GM18867 (cell line): ENCODE measurements at regions not wholly inside any gene's neighbourhood (a gene's known extent, or its start where the extent isn't known, plus 50 kb on each side); places are given as distances from the start of the nearest gene placed in this dataset.
A peak's percentile ranks its signal among the peaks of the same experiment; 100 is the strongest.
"Not testable (repeated sequence)": the region's sequence is repeated elsewhere in the genome, so short reads cannot be mapped to it uniquely, and the experiment has no call there.

Experiments used
- ATAC-seq: cut with Tn5 transposase; IDR thresholded peaks from one replicate; pipeline ENCODE4 v1.9.1; 2021; ENCODE audit warnings: mild to moderate bottlenecking, moderate library complexity; ENCODE audit not compliant: unreplicated experiment

DNA sequence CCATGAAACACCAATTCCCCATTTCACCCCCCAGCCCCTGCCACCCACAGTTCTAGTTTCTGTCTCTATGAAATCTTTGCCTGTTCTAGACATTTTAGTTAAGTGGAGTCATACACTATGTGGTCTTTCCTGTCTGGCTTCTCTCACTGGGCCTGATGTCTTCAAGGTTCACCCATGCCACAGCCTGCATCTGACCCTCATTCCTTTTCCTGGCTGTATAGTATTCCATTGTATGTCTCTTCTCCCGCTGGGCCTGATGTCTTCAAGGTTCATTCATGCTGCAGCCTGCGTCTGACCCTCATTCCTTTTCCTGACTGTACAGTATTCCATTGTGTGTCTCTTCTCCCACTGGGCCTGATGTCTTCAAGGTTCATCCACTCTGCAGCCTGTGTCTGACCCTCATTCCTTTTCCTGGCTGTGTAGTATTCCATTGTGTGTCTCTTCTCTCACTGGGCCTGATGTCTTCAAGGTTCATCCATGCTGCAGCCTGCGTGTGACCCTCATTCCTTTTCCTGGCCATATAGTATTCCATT, 191.7 kb downstream of the CRLF2 start:
- no peak for ATAC-seq

DNA sequence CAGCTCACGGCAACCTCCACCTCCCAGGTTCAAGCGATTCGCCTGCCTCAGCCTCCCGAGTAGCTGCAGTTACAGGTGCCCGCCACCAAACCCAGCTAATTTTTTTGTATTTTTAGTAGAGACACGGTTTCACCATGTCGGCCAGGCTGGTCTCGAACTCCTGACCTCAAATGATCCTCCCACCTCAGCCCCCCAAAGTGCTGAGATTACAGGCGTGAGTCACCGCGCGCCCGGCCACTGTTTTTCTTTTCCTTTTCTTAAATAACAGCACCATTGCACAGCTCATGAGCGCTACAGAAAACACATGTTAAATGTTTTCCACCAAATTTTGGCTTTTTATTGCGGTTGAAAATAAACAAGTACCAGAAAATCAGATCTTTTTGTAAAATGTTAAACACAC, 195.5 kb downstream of the CRLF2 start:
- ATAC-seq: not testable (repeated sequence)

DNA sequence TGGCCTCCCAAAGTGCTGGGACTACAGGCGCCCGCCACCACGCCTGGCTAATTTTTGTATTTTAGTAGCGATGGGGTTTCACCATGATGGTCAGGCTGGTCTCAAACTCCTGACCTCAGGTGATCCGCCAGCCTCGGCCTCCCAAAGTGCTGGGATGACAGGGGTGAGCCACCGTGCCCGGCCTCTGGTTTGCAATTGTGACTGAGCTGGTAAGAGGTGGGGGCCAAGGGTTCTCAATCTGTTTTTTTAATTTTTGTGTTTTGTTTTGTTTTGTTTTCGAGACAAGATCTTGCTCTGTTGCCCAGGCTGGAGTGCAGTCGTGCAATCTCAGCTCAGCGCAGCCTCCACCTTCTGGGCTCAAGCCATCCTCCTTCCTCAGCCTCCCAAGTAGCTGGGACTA, 196.2 kb downstream of the CRLF2 start:
- not testable (repeated sequence) for ATAC-seq

DNA sequence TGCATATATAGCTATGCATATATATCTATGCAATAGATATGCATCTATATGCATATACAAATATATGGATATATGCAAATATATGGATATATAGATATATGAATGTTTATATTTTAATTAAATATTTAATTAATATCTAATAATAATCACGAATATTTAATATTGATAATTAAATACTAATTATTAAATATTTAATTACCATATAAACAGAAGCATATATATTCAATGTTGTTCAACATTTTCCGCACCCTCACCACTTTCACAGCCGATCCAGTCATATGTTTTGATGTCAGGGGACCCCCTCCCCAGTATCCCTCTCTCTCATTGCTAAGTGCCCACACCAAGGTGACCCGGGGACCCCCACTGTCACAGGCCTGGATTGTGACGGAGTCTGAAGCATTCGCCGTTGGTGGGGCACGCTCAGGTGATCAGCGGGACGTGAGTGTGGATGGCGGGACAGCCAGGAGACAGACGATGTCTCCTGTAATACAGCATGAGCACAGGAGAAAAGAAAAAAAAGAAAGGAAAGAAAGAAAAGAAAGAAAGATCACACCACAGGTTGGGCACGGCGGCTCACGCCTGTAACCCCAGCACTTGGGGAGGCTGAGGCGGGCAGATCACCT, 199.7 kb downstream of the CRLF2 start:
- no peak for ATAC-seq

DNA sequence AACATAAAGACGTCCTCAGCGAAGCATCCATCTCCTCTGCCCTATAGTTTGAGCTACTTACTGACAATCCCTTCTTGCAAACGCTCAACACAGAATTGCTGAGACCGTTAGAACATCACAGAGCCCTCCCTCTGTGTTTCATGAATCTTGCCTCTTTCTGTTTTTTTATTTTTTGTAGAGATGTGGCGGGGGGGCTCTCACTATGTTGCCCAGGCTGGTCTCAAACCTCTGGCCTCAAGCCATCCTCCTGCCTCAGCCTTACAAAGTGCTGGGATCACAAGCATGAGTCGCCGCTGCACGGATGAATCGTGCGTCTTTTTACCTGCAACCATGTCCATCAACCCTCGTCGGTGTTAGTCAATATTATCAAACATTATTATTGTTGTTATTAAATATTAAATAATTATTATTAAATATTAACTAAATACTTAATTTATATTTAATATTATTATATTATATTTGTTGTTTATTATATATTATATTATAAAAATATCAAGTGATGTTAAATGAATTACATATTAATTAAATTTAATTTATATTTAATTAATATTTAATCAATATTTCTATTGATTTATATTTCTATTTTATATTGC, 200.7 kb downstream of the CRLF2 start:
- ATAC-seq: no peak

DNA sequence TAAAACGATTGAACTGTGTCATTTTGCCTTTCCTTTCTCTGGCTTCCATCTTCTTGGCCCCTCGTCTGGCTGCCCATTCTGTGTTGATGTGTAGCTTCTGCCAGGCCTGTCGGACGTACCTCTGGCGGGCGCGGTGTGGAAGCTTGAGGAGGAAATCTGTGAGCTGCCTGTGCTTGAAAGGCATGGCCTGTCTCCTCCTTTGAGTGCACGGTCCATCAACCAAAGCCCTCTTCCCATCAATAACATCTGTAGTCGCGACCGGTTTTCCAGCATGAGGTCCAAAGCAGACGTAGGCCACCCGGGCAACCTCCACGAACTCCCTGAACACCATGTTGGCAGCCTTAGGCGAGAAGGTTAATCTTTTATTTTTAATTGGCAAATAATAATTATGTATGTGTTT, 202.7 kb downstream of the CRLF2 start:
- ATAC-seq: no peak

DNA sequence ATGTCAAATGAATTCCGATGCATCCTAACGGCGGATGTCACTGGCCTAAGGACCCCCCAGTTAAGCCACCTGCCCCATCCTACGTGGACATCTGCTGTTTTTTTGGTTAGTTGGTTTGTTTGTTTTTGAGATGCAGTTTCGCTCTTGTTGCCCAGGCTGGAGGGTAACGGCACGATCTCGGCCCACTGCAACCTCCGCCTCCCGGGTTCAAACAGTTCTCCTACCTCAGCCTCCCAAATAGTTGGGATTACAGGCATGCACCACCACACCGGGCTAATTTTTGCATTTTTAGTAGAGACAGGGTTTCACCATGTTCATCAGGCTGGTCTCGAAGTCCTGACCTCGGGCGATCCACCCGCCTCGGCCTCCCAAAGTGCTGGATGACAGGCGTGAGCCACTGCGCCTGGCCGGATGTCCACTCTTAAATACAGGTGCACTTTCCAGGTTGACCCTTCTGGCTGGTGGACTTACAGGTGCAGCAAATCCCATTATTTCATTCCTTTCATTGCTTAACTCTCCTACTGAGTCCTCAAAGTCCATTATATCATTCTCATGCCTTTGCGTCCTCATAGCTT, 206.2 kb downstream of the CRLF2 start:
- no peak for ATAC-seq

DNA sequence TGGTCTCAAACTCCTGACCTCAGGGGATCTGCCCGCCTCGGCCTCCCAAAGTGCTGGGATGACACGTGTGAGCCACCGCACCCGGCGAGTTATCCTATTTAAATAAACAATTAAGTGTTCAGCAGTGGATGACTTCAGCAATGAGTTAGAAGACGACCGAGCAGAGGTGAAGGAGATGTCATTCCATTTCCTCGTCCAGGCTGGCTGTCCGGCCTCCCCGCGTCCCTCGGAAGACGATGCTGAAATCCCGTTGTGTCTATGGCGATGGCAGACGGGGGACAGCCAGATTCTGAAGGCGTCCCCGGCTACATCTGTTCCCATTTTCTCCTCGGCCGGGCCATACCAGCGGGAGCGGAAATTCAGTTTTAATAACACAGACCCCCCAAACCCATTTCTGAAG, 209.8 kb downstream of the CRLF2 start:
- no peak for ATAC-seq

DNA sequence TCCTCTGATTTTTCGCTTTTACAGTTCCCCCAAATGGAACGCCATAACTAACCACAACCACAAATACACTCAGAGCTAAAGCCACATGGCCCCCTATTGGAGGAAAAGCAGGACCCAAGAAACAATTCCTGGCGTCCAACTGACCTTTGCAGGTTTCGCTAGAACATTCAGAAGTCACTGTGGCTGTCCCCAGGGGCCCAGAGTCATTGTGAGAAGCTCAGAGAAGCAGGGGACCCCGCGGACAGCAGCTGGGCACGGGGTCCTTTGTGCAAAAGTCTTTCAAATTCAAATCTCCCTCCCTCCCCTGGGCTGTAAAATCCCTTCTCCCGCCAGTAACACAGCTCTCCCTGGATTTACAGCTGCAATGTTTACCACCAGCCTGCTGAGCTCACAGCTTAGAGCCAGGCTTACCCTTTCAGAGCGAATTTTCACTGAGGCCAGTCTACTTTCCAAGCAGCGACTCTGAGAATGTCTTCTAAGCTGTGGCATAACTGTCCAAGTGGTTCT, 214.8 kb downstream of the CRLF2 start:
- no peak for ATAC-seq

DNA sequence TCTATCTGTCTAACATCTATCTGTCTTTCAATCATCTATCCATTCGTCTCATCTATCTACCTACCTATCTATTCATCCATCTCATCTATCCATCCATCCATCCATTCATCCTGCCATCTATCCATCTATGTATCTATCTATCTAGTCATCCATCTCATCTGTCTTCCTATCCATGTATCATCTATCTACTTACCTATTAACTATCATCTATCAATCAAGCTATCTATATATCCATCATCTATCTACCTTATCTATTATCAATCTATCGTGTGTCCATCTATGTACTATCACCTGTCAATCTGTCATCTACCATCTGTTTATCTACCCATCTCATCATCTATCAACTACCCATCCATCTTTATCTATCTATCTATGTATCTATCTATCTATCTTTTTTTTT, 217.7 kb downstream of the CRLF2 start:
- ATAC-seq: no peak

DNA sequence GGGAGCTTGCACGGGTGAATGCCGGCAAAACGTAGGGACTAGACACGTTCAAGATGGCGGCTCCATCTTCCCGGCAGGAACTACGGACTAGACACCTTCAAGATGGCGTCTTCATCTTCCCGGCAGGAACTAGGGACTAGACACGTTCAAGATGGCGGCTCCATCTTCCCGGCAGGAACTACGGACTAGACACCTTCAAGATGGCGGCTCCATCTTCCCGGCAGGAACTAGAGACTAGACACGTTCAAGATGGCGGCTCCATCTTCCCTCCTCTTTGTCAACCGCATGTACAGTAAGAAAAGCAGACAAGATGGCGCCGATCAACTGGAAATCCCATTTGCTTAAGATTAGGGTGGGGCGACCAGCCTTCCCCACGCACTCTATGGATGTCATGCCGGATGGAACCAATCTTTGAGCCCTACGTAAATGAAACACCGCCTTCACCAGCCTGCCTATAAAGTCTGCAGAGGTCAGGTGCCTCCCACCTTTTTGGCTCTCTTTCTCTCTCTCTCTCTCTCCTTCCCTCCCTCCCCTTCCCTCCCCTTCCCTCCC, 222.4 kb downstream of the CRLF2 start:
- ATAC-seq: peak; percentile 90

DNA sequence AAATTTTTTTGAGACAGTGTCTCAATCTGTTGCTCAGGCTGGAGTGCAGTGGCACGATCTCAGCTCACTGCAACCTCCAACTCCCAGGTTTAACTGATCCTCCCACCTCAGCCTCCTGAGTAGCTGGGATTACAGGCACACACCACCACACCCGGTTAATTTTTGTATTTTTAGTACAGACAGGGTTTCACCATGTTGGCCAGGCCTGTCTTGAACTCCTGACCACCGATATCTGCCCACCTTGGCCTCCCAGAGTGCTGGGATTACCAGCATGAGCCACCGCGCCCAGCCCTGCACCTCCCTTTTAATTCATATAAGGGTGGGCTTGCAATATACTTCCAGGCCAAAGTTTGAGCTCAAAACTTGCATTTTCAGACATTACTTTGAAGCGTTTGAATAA, 223.9 kb downstream of the CRLF2 start:
- not testable (repeated sequence) for ATAC-seq

DNA sequence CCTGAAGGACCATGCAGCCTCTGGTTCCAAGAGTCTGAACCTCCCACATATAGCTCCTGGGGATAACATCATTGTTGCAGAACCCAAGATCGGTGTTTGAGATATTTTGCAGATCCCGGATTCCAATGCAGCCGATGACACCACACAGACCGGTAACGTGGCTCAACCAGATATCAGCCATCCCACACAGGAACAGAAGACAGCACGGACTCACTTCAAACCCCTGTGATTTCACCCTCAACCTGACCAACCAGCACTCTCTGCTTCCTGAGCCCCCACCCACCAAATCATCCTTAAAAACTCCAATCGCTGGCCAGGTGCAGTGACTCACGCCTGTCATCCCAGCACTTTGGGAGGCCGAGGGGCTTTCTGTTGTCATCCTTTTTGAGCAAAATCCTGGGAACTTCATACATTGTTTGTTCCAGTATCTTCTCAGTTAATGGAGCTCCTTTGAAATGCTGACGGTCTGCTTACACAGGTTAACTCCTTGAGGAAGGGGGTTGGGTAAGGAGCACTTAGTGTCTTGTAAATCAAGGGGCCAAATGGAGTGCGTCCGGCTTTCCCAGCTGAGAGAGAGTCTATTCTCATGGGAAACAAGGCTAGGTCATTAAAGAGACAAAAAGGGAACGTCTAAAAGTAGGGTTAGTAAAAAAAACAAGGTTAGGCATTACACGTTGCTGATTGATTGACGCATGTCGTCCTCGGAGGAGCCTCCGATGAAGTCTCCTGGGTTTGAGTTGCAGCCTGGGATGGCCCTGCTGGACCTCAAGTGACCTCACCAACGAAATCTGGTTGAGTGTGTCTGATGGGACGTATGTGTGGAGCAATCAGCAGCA, 230.4 kb downstream of the CRLF2 start:
- ATAC-seq: no peak

DNA sequence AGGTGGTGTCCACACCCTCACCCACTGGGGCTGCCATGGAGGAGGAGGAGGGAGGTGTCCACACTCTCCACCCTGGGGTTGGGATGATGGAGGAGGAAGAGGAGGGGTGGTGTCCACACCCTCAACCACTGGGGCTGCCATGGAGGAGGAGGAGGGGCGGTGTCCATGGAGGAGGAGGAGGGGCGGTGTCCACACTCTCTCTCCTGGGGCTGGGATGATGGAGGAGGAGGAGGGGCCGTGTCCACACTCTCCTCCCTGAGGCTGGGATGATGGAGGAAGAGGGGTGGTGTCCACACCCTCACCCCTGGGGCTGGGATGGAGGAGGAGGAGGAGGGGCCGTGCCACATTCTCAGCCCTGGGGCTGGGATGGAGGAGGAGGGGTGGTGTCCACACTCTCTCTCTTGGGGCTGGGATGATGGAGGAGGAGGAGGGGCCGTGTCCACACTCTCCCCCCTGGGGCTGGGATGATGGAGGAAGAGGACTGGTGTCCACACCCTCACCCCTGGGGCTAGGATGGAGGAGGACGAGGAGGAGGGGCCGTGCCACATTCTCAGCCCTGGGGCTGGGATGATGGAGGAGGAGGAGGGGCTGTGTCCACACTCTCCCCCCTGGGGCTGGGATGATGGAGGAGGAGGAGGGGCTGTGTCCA, 231.7 kb downstream of the CRLF2 start:
- ATAC-seq: no peak

DNA sequence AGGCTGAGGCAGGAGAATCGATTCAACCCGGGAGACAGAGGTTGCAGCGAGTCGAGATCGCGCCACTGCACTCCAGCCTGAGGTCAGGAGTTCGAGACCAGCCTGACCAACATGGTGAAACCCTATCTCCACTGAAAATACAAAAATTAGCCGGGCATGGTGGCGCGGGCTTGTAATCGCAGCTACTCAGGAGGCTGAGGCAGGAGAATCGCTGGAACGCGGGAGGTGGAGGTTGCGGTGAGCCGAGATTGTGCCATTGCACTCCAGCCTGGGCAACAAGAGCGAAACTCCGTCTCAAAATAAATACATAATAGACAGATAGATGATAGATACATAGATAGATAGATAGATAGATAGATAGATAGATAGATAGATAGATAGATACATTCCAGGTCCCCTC, 233.3 kb downstream of the CRLF2 start:
- ATAC-seq: not testable (repeated sequence)

DNA sequence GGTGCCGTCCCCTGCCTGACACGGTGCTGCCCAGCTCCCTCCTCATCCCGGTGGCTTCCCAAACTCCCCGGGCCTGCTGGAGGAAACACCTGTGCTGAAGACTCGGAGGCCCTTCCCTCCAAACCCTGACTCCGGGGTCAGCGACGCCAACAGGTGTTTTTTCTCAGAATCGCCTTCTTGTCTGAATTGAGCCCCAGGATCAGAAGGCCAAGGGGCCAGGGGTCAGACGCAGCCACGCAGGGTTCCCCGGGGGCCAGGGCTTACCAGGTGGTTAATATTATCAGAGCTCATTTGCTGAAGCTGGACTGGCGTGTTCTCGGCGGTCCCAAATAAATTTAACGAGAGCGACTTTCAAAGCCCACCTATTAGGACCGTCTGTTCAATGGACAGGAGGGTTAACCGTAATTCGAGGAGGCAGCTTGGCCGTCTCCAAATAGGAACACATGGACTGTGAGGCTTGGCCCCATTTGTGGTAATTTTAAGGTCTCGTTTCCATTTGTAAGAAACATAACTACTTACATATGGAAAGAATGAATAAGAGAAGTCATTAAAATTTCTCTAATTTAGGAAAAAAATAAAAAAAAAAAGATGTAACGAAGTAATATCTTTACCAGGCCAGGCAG, 239.3 kb downstream of the CRLF2 start:
- ATAC-seq: no peak

DNA sequence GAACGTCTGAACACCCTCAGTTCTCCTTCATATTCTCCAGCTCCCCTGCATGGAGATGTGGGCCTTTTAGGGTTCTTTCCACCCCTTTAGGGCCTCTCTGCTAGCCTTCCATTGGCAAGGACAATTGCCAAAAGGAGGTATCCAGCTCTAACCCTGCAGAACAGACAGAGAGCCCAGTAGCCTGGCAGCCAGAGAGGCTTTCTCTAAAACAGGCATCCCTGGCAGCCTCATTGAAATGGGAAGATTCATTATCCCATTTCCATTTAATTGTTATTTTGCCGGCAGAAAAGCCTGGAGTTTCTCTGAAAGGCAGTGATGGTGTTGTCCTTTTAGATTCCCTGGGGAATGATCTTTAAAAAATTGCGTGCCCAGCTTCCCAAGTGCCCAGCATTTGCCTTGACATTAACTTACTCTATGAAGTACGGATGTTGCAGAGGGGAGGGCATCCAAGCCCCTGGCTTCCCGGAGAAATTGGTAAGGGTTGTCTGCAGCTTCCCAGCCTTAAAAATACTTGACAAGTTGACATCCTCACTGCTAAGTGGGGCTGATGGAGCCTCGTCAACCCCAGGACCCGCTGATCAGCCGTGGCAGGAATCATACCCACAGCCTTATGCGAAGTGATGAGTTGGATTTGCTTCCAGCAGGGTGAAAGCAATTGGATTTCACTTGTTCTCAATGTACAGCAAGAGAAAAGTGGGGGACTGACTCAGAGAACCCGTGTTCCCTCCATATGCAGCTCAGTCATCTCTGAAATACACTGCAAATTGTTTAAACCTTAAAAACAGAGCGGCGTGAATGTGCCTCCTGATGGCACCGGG, 244.1 kb downstream of the CRLF2 start:
- ATAC-seq: no peak

DNA sequence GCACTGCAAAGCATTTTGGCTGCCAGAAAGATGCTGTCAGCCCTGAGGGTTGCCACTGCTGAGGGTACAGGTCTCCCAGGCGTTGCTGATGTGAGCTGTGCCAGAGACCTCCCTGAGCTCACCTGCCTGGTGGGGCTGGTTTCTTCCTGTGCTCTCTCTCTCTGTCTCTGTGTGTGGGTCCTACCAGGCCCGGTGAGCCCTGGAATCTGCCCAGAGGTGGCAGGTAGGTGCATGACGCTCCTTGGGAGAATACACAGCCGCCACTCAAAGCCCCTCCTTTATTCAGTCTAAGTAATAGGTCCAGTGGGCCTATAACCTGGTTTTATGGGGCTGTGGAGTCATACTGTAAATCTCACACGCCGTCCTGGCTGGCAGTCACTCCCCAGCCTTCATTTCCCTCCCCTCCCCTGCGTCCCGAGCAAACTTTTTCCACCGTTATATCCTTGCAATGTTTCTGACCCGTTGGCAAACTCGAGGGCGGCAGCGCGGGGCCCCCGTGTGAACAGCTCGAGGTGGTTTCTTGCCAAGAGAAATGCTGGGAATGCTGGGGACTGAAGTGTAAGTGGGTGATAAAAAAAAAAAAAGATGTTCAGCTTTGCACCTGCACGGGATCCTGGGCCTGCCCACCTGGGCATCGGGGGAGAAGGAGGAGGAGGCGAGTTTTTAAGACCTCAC, 245.9 kb downstream of the CRLF2 start:
- no peak for ATAC-seq
